Epithelial cell of proximal tubule (primary cell): ENCODE measurements at regions not wholly inside any gene's neighbourhood (a gene's known extent, or its start where the extent isn't known, plus 50 kb on each side); places are given as distances from the start of the nearest gene placed in this dataset.

Experiments used
- DNase-seq: peaks from one replicate; pipeline ENCODE4 v3.0.0-alpha.2; 2011; ENCODE audit warnings: low read depth
- H3K4me3 ChIP-seq: 2 replicates; pipeline ENCODE4 v1.5.1; 2011; ENCODE audit warnings: low read depth, mild to moderate bottlenecking, low read length
- CTCF ChIP-seq: conservative IDR thresholded peaks from 2 replicates; pipeline ENCODE4 v1.5.1; 2012; ENCODE audit warnings: low read depth, mild to moderate bottlenecking, low read length

GRCh38 chr14:94938016-94938415 is 168.1 kb upstream of the GSC start:
- no peak for DNase-seq
- no peak overlapping the region for H3K4me3 ChIP-seq
- TF ChIP-seq CTCF: no peak

GRCh38 chr14:94936901-94937685 is 167.2 kb upstream of the GSC start:
- TF ChIP-seq CTCF: no peak
- DNase-seq: no peak
- peak overlapping the region; percentile 27 for H3K4me3 ChIP-seq

GRCh38 chr14:94936401-94936892 is 166.5 kb upstream of the GSC start:
- no peak for DNase-seq
- TF ChIP-seq CTCF: no peak
- H3K4me3 ChIP-seq: peak overlapping the region; percentile 27

- H3K4me3 ChIP-seq: no peak overlapping the region
- TF ChIP-seq CTCF: no peak
- DNase-seq: no peak
Observed at GRCh38 chr14:94935706-94936300, 165.9 kb upstream of the GSC start.

- DNase-seq: no peak
- TF ChIP-seq CTCF: no peak
- no peak overlapping the region for H3K4me3 ChIP-seq
Observed at GRCh38 chr14:94934276-94934810, 164.4 kb upstream of the GSC start.

GRCh38 chr14:94933486-94933885 is 163.6 kb upstream of the GSC start:
- H3K4me3 ChIP-seq: no peak overlapping the region
- no peak for TF ChIP-seq CTCF
- no peak for DNase-seq

GRCh38 chr14:94932589-94932988 is 162.7 kb upstream of the GSC start:
- DNase-seq: no peak
- H3K4me3 ChIP-seq: no peak overlapping the region
- TF ChIP-seq CTCF: no peak
